Endodermal cell (in vitro differentiated cells): ENCODE measurements at regions not wholly inside any gene's neighbourhood (a gene's known extent, or its start where the extent isn't known, plus 50 kb on each side); places are given as distances from the start of the nearest gene placed in this dataset.

Experiments
- DNase-seq: peaks from one replicate; pipeline ENCODE4 v3.0.0-alpha.2; 2017
- H3K27ac ChIP-seq: 2 replicates; pipeline ENCODE4 v1.5.1; 2013; ENCODE audit warnings: mild to moderate bottlenecking, low read depth, low read length, moderate library complexity
- H3K27me3 ChIP-seq: 2 replicates; pipeline ENCODE4 v1.6.1; 2013; ENCODE audit warnings: mild to moderate bottlenecking, low read length, moderate library complexity; ENCODE audit not compliant: insufficient read depth, control insufficient read depth, poor library complexity, severe bottlenecking
- H3K36me3 ChIP-seq: 2 replicates; pipeline ENCODE4 v1.7.0; 2013; ENCODE audit warnings: mild to moderate bottlenecking, low read length, moderate library complexity; ENCODE audit not compliant: control insufficient read depth, insufficient read depth
- H3K4me1 ChIP-seq: one replicate; pipeline ENCODE4 v1.7.0; 2013; ENCODE audit warnings: low read length; ENCODE audit not compliant: control insufficient read depth, insufficient read depth
- H3K4me3 ChIP-seq: 2 replicates; pipeline ENCODE4 v1.5.1; 2013; ENCODE audit warnings: mild to moderate bottlenecking, low read length, moderate library complexity
- H3K9ac ChIP-seq: 2 replicates; pipeline ENCODE4 v1.6.1; 2013; ENCODE audit warnings: mild to moderate bottlenecking, low read length, moderate library complexity; ENCODE audit not compliant: poor library complexity, severe bottlenecking; ENCODE audit errors: extremely low read depth
- H3K9me3 ChIP-seq: 2 replicates; pipeline ENCODE4 v1.6.1; 2013; ENCODE audit warnings: mild to moderate bottlenecking, low read length, moderate library complexity; ENCODE audit not compliant: control insufficient read depth
- H3K27ac Mint-ChIP-seq: 2 replicates; pipeline ENCODE4 v1.8.0; 2020; ENCODE audit warnings: mixed read lengths
- H3K27me3 Mint-ChIP-seq: 2 replicates; pipeline ENCODE4 v1.8.0; 2021; ENCODE audit warnings: mild to moderate bottlenecking, mixed read lengths; ENCODE audit not compliant: insufficient read depth
- H3K36me3 Mint-ChIP-seq: 2 replicates; pipeline ENCODE4 v1.8.0; 2020; ENCODE audit warnings: low read depth, mixed read lengths
- H3K4me1 Mint-ChIP-seq: 2 replicates; pipeline ENCODE4 v1.8.0; 2020; ENCODE audit warnings: mixed read lengths
- H3K4me3 Mint-ChIP-seq: 2 replicates; pipeline ENCODE4 v1.8.0; 2020; ENCODE audit warnings: mild to moderate bottlenecking, moderate library complexity, mixed read lengths
- H3K9me3 Mint-ChIP-seq: 2 replicates; pipeline ENCODE4 v1.8.0; 2020; ENCODE audit warnings: mild to moderate bottlenecking, mixed read lengths
- WGBS, 2 experiments: methylation state at CpG; one replicate each; pipeline versions ENCODE4 v1.1.5 to v1.1.7; 2013; ENCODE audit warnings: missing lambda C conversion rate in 2 of 2, mixed read lengths in 1 of 2; ENCODE audit not compliant: insufficient coverage in 1 of 2, insufficient read length in 1 of 2; 5-methylcytosine and 5-hydroxymethylcytosine counted together
- TF ChIP-seq, protein P1 (sequence below): fragments of 200-600 bp; sonication (generic); conservative IDR thresholded peaks from 2 replicates; pipeline ENCODE4 v1.5.0; 2021; ENCODE audit warnings: antibody characterized with exemption, mild to moderate bottlenecking

DNA sequence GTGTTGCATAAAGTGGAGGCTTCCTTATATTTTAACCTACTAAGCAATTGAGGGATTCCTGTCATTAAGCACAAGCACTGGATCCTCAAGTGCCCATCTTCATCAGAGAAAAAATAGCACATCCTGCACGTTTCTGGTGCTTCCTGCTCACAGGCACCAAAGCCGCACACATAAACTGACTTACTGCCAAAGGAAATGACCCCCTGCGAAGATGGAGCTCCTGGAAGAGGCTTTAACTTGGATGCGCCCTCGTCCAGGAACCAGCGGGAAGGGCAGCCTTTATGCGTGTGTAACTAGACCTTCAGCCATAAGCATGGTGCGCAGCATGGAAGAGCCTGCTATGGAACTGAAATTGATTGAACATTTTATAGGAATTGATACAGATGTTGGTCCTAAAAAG, 188.7 kb downstream of the FTCDNL1 start:
- Histone ChIP-seq H3K27me3 (no peaks in the 10 kb centered on the region), H3K4me3 (no peak overlapping the region), H3K4me1 (no peaks in the 10 kb centered on the region), H3K27ac (no peak overlapping the region), H3K9me3 (no peaks in the 10 kb centered on the region), H3K9ac (no peak overlapping the region), H3K36me3 (no peaks in the 10 kb centered on the region)
- Mint-ChIP-seq H3K27me3 (peaks cover 17% of the 10 kb centered on the region), H3K27ac (no peak overlapping the region), H3K36me3 (no peaks in the 10 kb centered on the region), H3K4me1 (no peaks in the 10 kb centered on the region), H3K4me3 (no peak overlapping the region), H3K9me3 (no peaks in the 10 kb centered on the region)
- 80 to 85% methylated on average over 8 of the region's 8 CpGs for WGBS, 2 experiments
- no peak for DNase-seq
- TF ChIP-seq, protein P1, sequence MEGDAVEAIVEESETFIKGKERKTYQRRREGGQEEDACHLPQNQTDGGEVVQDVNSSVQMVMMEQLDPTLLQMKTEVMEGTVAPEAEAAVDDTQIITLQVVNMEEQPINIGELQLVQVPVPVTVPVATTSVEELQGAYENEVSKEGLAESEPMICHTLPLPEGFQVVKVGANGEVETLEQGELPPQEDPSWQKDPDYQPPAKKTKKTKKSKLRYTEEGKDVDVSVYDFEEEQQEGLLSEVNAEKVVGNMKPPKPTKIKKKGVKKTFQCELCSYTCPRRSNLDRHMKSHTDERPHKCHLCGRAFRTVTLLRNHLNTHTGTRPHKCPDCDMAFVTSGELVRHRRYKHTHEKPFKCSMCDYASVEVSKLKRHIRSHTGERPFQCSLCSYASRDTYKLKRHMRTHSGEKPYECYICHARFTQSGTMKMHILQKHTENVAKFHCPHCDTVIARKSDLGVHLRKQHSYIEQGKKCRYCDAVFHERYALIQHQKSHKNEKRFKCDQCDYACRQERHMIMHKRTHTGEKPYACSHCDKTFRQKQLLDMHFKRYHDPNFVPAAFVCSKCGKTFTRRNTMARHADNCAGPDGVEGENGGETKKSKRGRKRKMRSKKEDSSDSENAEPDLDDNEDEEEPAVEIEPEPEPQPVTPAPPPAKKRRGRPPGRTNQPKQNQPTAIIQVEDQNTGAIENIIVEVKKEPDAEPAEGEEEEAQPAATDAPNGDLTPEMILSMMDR = no peak

- no peak overlapping the region for H3K27ac Mint-ChIP-seq
- Histone ChIP-seq H3K4me1 (no peaks in the 10 kb centered on the region), H3K9me3 (peaks cover 4% of the 10 kb centered on the region), H3K9ac (no peak overlapping the region), H3K27me3 (no peaks in the 10 kb centered on the region), H3K36me3 (no peaks in the 10 kb centered on the region), H3K4me3 (no peak overlapping the region), H3K27ac (no peak overlapping the region)
- peaks cover 20% of the 10 kb centered on the region for H3K27me3 Mint-ChIP-seq
- 93 to 95% methylated on average over 13 to 15 of the region's 15 CpGs for WGBS, 2 experiments
- no peaks in the 10 kb centered on the region for H3K9me3 Mint-ChIP-seq
- H3K4me1 Mint-ChIP-seq = no peaks in the 10 kb centered on the region
- H3K4me3 Mint-ChIP-seq = no peak overlapping the region
- DNase-seq = no peak
- TF ChIP-seq, protein P1 = no peak
- H3K36me3 Mint-ChIP-seq = no peaks in the 10 kb centered on the region
Observed at GRCh38 chr2:199660167-199660566, 190.8 kb downstream of the FTCDNL1 start.

GRCh38 chr2:199659207-199659606, 191.8 kb downstream of the FTCDNL1 start:
- Mint-ChIP-seq H3K27ac (no peak overlapping the region), H3K9me3 (peaks cover 3% of the 10 kb centered on the region), H3K4me1 (no peaks in the 10 kb centered on the region), H3K27me3 (peaks cover 20% of the 10 kb centered on the region), H3K36me3 (no peaks in the 10 kb centered on the region), H3K4me3 (peak overlapping the region; percentile 43)
- H3K36me3 ChIP-seq = no peaks in the 10 kb centered on the region
- H3K9me3 ChIP-seq = peaks cover 12% of the 10 kb centered on the region
- WGBS, 2 experiments = 6 to 21% methylated on average over 20 to 39 of the region's 39 CpGs
- DNase-seq = peak; percentile 92
- H3K4me1 ChIP-seq = no peaks in the 10 kb centered on the region
- TF ChIP-seq, protein P1 = no peak
- no peaks in the 10 kb centered on the region for H3K27me3 ChIP-seq
- no peak overlapping the region for H3K27ac ChIP-seq
- H3K9ac ChIP-seq = no peak overlapping the region
- peak overlapping the region; percentile 72 for H3K4me3 ChIP-seq
